ENCODE measurements at regions not wholly inside any gene's neighbourhood (a gene's known extent, or its start where the extent isn't known, plus 50 kb on each side); places are given as distances from the start of the nearest gene placed in this dataset.

GRCh38 chr18:51266773-51267172 is 69.3 kb upstream of the MEX3C start:
- Histone ChIP-seq H3K9me3 (ENCODE audit: low read depth, low read length) (no peaks in the 10 kb centered on the region), H3K27ac (no peak overlapping the region), H3K4me3 (no peak overlapping the region), H3K36me3 (ENCODE audit: insufficient read depth, low read length) (no peaks in the 10 kb centered on the region), H3K9ac (ENCODE audit: insufficient read length) (no peak overlapping the region)
- DNase-seq (ENCODE audit: low read depth, low spot score) = no peak
- TF ChIP-seq FOXP2 (optimal IDR thresholded peaks at IDR 0.05; ENCODE audit: control extremely low read depth, extremely low read length, insufficient read depth) = no peak
- no peak for TF ChIP-seq EZH2 (IDR thresholded peaks at IDR 0.05)
- TF ChIP-seq POLR2AphosphoS5 (IDR thresholded peaks at IDR 0.05; ENCODE audit: borderline replicate concordance, low read depth, low read length) = no peak

GRCh38 chr18:51273437-51273836 is 76.0 kb upstream of the MEX3C start:
- DNase-seq (ENCODE audit: low read depth, low spot score) = no peak
- TF ChIP-seq FOXP2 (optimal IDR thresholded peaks at IDR 0.05; ENCODE audit: control extremely low read depth, extremely low read length, insufficient read depth) = no peak
- TF ChIP-seq POLR2AphosphoS5 (IDR thresholded peaks at IDR 0.05; ENCODE audit: borderline replicate concordance, low read depth, low read length) = no peak
- TF ChIP-seq EZH2 (IDR thresholded peaks at IDR 0.05) = no peak
- Histone ChIP-seq H3K4me3 (no peak overlapping the region), H3K36me3 (ENCODE audit: insufficient read depth, low read length) (no peaks in the 10 kb centered on the region), H3K9me3 (ENCODE audit: low read depth, low read length) (no peaks in the 10 kb centered on the region), H3K27ac (no peak overlapping the region), H3K9ac (ENCODE audit: insufficient read length) (no peak overlapping the region)

- Histone ChIP-seq H3K27ac (no peak overlapping the region), H3K9ac (ENCODE audit: insufficient read length) (no peak overlapping the region), H3K9me3 (ENCODE audit: low read depth, low read length) (no peaks in the 10 kb centered on the region), H3K36me3 (ENCODE audit: insufficient read depth, low read length) (no peaks in the 10 kb centered on the region), H3K4me3 (no peak overlapping the region)
- DNase-seq (ENCODE audit: low read depth, low spot score) = no peak
- TF ChIP-seq FOXP2 (optimal IDR thresholded peaks at IDR 0.05; ENCODE audit: control extremely low read depth, extremely low read length, insufficient read depth) = no peak
- no peak for TF ChIP-seq EZH2 (IDR thresholded peaks at IDR 0.05)
- TF ChIP-seq POLR2AphosphoS5 (IDR thresholded peaks at IDR 0.05; ENCODE audit: borderline replicate concordance, low read depth, low read length) = no peak
Measured at GRCh38 chr18:51275712-51276476, 78.4 kb upstream of the MEX3C start.

GRCh38 chr18:51278045-51278649 is 80.7 kb upstream of the MEX3C start:
- Histone ChIP-seq H3K36me3 (ENCODE audit: insufficient read depth, low read length) (no peaks in the 10 kb centered on the region), H3K9me3 (ENCODE audit: low read depth, low read length) (no peaks in the 10 kb centered on the region), H3K4me3 (no peak overlapping the region), H3K9ac (ENCODE audit: insufficient read length) (no peak overlapping the region), H3K27ac (no peak overlapping the region)
- peak; percentile 8 for DNase-seq (ENCODE audit: low read depth, low spot score)
- no peak for TF ChIP-seq EZH2 (IDR thresholded peaks at IDR 0.05)
- TF ChIP-seq FOXP2 (optimal IDR thresholded peaks at IDR 0.05; ENCODE audit: control extremely low read depth, extremely low read length, insufficient read depth) = no peak
- TF ChIP-seq POLR2AphosphoS5 (IDR thresholded peaks at IDR 0.05; ENCODE audit: borderline replicate concordance, low read depth, low read length) = no peak

GRCh38 chr18:51279367-51279984 is 82.0 kb upstream of the MEX3C start:
- DNase-seq (ENCODE audit: low read depth, low spot score) = no peak
- no peak overlapping the region for H3K9ac ChIP-seq (ENCODE audit: insufficient read length)
- H3K27ac ChIP-seq = no peak overlapping the region
- H3K4me3 ChIP-seq = no peak overlapping the region
- H3K9me3 ChIP-seq (ENCODE audit: low read depth, low read length) = no peaks in the 10 kb centered on the region
- TF ChIP-seq POLR2AphosphoS5 (IDR thresholded peaks at IDR 0.05; ENCODE audit: borderline replicate concordance, low read depth, low read length) (no peak), FOXP2 (optimal IDR thresholded peaks at IDR 0.05; ENCODE audit: control extremely low read depth, extremely low read length, insufficient read depth) (no peak), EZH2 (IDR thresholded peaks at IDR 0.05) (no peak)
- H3K36me3 ChIP-seq (ENCODE audit: insufficient read depth, low read length) = no peaks in the 10 kb centered on the region

- Histone ChIP-seq H3K36me3 (ENCODE audit: insufficient read depth, low read length) (no peaks in the 10 kb centered on the region), H3K4me3 (no peak overlapping the region), H3K27ac (no peak overlapping the region), H3K9me3 (ENCODE audit: low read depth, low read length) (no peaks in the 10 kb centered on the region), H3K9ac (ENCODE audit: insufficient read length) (no peak overlapping the region)
- TF ChIP-seq FOXP2 (optimal IDR thresholded peaks at IDR 0.05; ENCODE audit: control extremely low read depth, extremely low read length, insufficient read depth) (no peak), EZH2 (IDR thresholded peaks at IDR 0.05) (no peak), POLR2AphosphoS5 (IDR thresholded peaks at IDR 0.05; ENCODE audit: borderline replicate concordance, low read depth, low read length) (no peak)
- DNase-seq (ENCODE audit: low read depth, low spot score) = no peak
Measured at GRCh38 chr18:51287818-51288508, 90.5 kb upstream of the MEX3C start.

- H3K9ac ChIP-seq (ENCODE audit: insufficient read length) = no peak overlapping the region
- no peaks in the 10 kb centered on the region for H3K9me3 ChIP-seq (ENCODE audit: low read depth, low read length)
- H3K27ac ChIP-seq = no peak overlapping the region
- no peak for TF ChIP-seq FOXP2 (optimal IDR thresholded peaks at IDR 0.05; ENCODE audit: control extremely low read depth, extremely low read length, insufficient read depth)
- no peak for TF ChIP-seq POLR2AphosphoS5 (IDR thresholded peaks at IDR 0.05; ENCODE audit: borderline replicate concordance, low read depth, low read length)
- TF ChIP-seq EZH2 (IDR thresholded peaks at IDR 0.05) = no peak
- no peaks in the 10 kb centered on the region for H3K36me3 ChIP-seq (ENCODE audit: insufficient read depth, low read length)
- no peak for DNase-seq (ENCODE audit: low read depth, low spot score)
- no peak overlapping the region for H3K4me3 ChIP-seq
Measured at GRCh38 chr18:51288582-51288981, 91.1 kb upstream of the MEX3C start.

GRCh38 chr18:51290860-51291259 is 93.4 kb upstream of the MEX3C start:
- no peak for DNase-seq (ENCODE audit: low read depth, low spot score)
- H3K27ac ChIP-seq = no peak overlapping the region
- no peaks in the 10 kb centered on the region for H3K36me3 ChIP-seq (ENCODE audit: insufficient read depth, low read length)
- no peak overlapping the region for H3K4me3 ChIP-seq
- no peak for TF ChIP-seq FOXP2 (optimal IDR thresholded peaks at IDR 0.05; ENCODE audit: control extremely low read depth, extremely low read length, insufficient read depth)
- no peak for TF ChIP-seq EZH2 (IDR thresholded peaks at IDR 0.05)
- no peak for TF ChIP-seq POLR2AphosphoS5 (IDR thresholded peaks at IDR 0.05; ENCODE audit: borderline replicate concordance, low read depth, low read length)
- H3K9ac ChIP-seq (ENCODE audit: insufficient read length) = no peak overlapping the region
- H3K9me3 ChIP-seq (ENCODE audit: low read depth, low read length) = no peaks in the 10 kb centered on the region
